8988T (cell line): ENCODE measurements at regions not wholly inside any gene's neighbourhood (a gene's known extent, or its start where the extent isn't known, plus 50 kb on each side); places are given as distances from the start of the nearest gene placed in this dataset.
"Not testable (repeated sequence)": the region's sequence is repeated elsewhere in the genome, so short reads cannot be mapped to it uniquely, and the experiment has no call there.

Experiments
- DNase-seq: peaks from one replicate; pipeline ENCODE4 v3.0.0; 2011

GRCh38 chr10:90032519-90032918 lies 331.1 kb downstream of the KIF20B start:
- DNase-seq: no peak

GRCh38 chr10:90034862-90035261 lies 333.5 kb downstream of the KIF20B start:
- not testable (repeated sequence) for DNase-seq

GRCh38 chr10:90041585-90041984 lies 340.2 kb downstream of the KIF20B start:
- DNase-seq: no peak

- no peak for DNase-seq
These were observed 340.7 kb downstream of the KIF20B start for GRCh38 chr10:90042075-90042474.

GRCh38 chr10:90047243-90047729 lies 345.9 kb downstream of the KIF20B start:
- no peak for DNase-seq

GRCh38 chr10:90051053-90051452 lies 349.7 kb downstream of the KIF20B start:
- DNase-seq: no peak

- no peak for DNase-seq
These were observed 350.1 kb downstream of the KIF20B start for GRCh38 chr10:90051474-90051873.

GRCh38 chr10:90062786-90063185 lies 361.4 kb downstream of the KIF20B start:
- DNase-seq: no peak

- DNase-seq: no peak
These were observed 362.9 kb downstream of the KIF20B start for GRCh38 chr10:90064295-90064694.

- DNase-seq: no peak
These were observed 365.0 kb downstream of the KIF20B start for GRCh38 chr10:90066435-90066834.

- no peak for DNase-seq
These were observed 374.6 kb downstream of the KIF20B start for GRCh38 chr10:90075995-90076394.

GRCh38 chr10:90079819-90080218 lies 378.4 kb downstream of the KIF20B start:
- no peak for DNase-seq

- not testable (repeated sequence) for DNase-seq
These were observed 385.3 kb downstream of the KIF20B start for GRCh38 chr10:90086606-90087190.

GRCh38 chr10:90087197-90088023 lies 386.0 kb downstream of the KIF20B start:
- DNase-seq: no peak

- DNase-seq: no peak
These were observed 386.6 kb downstream of the KIF20B start for GRCh38 chr10:90088024-90088317.

- DNase-seq: no peak
These were observed 388.3 kb downstream of the KIF20B start for GRCh38 chr10:90089719-90090118.

- DNase-seq: no peak
These were observed 394.8 kb downstream of the KIF20B start for GRCh38 chr10:90096196-90096595.

GRCh38 chr10:90107581-90107980 lies 406.2 kb downstream of the KIF20B start:
- DNase-seq: not testable (repeated sequence)

GRCh38 chr10:90111671-90112070 lies 410.3 kb downstream of the KIF20B start:
- no peak for DNase-seq

- DNase-seq: no peak
These were observed 411.3 kb downstream of the KIF20B start for GRCh38 chr10:90112681-90113080.

GRCh38 chr10:90118567-90118966 lies 417.2 kb downstream of the KIF20B start:
- DNase-seq: not testable (repeated sequence)

- not testable (repeated sequence) for DNase-seq
These were observed 418.4 kb downstream of the KIF20B start for GRCh38 chr10:90119631-90120280.

GRCh38 chr10:90125456-90126255 lies 424.3 kb downstream of the KIF20B start:
- DNase-seq: no peak
